IPS-NIHi11 (cell line): ENCODE measurements at regions not wholly inside any gene's neighbourhood (a gene's known extent, or its start where the extent isn't known, plus 50 kb on each side); places are given as distances from the start of the nearest gene placed in this dataset.

Source experiments
- DNase-seq: peaks from one replicate; pipeline ENCODE4 v3.0.0; 2012; ENCODE audit warnings: mixed read lengths, low spot score

- DNase-seq: no peak
Measured at GRCh38 chr20:22226849-22227700, 357.3 kb downstream of the FOXA2 start.

DNA sequence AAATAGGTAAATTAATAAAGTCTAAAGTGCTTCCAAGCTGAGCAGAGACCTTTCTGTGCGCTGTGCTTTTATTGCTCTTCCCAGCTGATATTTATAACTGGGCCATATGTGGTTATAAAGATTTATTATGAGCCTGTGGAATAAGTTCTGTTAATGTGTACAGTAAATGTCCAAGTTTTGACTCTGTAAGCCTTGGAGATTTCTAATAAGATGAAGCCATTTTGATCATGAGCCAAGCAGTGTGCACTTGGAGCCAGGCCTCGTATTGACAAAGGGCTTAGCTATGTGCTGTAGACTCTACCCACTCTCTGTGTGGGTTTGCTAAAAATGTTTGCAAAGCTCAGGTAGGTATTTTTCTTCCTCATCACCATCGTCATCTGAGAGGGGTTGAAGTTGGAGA lies 361.1 kb downstream of the FOXA2 start:
- no peak for DNase-seq

DNA sequence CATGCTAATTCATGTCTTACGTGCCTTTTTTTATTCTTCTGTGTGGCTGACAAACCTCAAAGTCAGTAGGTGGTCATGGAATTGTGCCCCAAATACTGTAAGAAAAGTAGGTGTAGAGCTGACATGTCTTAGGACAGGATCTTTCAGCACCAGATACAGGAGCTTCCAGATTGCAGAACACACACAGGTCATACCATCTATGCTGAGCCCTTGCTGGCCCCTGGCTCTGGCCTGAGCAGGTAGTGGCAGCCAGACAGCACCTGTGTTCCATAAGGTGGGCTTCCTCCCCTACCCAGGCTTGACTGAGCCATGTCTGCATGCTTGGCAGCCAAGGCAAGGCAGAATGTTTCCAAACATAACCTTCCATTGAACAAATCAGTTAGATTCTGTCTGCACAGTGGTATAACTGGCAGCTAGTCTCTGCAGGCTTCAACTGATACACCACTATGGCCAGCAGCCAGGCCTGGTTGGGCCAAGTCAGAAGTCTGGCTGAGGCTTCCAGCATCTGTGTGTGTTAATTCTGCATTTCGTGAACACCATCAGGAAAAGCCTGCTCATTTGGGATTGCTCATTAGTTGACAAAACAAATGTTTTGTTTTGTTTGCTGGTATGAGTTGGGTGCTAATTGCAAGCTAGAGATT lies 366.5 kb downstream of the FOXA2 start:
- DNase-seq: no peak

- DNase-seq: no peak
Measured at GRCh38 chr20:22216984-22217383, 367.4 kb downstream of the FOXA2 start.

DNA sequence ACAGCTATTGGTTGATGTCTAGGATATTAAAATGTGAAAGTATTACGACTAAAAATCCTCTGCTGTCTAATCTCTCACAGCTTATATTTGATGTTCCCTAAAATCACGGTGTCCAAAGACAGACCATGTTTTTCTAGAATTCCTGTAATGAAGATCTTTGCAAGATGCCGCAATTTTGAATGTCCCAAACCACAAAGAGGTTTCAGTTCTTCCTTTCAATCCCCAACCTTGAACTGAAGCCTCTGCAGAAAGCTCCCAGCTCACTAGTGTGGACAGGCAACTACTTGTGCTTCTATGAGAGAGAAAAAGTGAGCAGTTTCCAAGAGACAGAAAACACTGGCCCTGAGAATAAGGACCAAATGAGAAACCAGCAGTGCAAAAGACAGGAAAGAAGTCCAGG lies 370.1 kb downstream of the FOXA2 start:
- DNase-seq: no peak

GRCh38 chr20:22213271-22213670 lies 371.1 kb downstream of the FOXA2 start:
- DNase-seq: no peak

DNA sequence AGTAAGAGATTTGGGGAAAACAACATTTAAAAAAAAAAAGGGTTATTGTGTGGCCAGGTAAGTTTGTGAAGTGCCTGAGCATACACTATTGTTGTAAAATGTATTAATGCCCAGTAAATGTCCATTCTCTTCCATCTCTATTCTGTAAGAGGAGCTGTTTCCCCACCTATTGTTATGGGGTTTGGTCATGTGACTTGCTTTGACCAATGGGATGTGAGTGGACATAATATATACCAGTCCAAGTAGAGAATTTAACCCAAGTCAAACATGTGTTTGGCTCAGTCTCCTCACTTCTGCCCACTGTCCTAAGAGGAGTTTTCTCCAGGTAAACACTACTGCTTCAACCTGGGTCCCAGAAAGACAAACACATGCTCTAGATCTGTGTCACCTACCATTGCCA lies 377.1 kb downstream of the FOXA2 start:
- no peak for DNase-seq

DNA sequence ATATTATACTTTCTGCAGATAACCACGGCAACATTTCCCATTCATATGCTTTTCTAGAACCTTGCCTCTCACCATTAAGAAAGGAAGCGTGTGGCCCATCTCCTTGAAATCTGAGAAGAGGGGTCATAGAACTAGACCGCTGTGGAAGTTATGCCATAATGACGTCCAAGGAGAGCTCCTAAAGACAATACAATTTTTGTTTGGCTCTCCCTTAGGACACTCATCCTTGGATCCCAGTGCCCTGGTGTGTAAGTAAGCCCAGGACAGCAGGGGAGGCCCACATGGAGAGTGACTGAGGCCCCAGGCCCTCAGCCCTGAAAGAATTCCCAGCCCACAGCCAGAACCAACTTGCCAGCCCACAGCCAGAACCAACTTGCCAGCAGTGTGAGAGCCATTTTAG lies 379.6 kb downstream of the FOXA2 start:
- DNase-seq: no peak

DNA sequence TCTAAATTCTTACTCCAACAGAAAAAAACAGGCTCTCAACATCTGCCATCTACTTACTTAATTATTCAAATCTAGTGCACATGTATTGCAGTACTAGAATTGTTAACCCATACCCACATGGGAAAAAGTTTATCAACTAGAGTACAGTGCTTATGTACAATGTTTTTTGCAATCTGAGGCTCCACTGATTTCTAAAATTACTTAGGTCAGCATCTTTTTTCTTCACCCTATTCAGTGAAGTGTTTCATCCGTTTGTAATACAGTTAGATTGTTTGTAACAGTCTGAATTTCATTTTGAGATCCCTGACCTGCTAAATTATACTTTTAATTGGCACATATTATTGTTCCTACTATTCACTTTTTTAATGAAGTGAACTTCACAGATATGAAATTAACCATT lies 402.2 kb downstream of the FOXA2 start:
- no peak for DNase-seq

DNA sequence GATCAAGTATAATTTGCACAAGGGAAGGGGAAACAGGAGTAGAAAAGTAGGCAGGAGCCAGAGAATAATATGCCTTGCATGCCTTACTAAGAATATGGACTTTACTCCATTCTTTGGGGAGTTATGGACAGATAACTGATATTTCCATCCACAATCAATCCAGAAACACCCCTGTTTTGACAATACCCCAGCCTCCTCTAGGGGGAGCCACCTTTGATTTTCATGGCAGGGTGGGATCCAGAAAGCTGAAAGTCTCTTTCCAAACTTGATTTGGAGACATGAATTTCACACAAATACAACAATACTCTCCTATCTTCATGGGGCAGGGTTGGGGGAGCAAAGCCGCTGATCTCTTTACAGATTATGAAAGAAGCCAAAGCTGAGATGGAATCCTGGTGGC lies 404.1 kb downstream of the FOXA2 start:
- DNase-seq: peak; percentile 47

DNA sequence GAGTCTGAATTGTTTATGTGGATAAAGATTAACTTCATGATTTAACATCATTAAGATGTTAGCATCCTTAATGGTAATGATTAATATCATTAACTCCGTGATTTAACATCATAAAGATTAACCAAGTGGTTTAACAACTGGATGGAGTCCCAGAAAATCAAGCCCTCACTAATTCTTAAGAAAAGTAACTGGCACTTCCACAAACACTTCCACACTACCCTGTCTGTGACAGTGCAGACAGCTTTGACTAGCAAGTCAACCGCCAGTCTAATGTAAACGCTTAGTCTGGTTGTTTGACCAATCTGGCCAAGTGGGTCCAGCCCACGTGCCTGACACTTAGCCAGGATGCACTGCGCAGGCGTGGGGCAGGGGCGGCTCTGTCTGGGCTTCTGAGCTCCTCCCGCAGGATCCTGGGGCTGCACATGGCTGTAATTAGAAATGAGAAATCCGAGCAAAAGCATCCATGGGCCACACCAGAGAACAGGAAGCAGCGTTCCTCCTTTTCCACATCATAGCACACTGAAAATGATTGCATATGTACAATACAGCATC lies 424.2 kb downstream of the FOXA2 start:
- no peak for DNase-seq

DNA sequence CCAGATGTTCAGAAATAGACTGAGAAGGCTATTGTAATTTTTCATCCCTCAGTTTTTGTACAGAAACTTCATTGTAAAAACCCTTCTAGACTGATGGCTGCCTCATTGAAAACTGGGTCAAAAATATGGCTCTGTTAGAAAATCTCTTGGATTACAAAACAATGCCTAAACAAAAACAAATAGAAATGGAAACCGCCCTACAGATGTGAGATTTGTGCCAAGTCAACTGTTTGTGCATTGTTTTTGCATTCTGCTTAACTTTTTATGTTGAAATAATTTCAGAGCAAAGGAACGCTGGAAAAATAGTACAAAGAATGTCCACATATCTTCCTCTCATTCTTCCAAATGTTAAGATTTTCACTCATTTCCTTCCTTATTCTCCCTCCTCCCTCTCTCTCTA lies 425.1 kb downstream of the FOXA2 start:
- no peak for DNase-seq

- DNase-seq: no peak
Measured at GRCh38 chr20:22127587-22127986, 422.1 kb downstream of the PAX1 start.

DNA sequence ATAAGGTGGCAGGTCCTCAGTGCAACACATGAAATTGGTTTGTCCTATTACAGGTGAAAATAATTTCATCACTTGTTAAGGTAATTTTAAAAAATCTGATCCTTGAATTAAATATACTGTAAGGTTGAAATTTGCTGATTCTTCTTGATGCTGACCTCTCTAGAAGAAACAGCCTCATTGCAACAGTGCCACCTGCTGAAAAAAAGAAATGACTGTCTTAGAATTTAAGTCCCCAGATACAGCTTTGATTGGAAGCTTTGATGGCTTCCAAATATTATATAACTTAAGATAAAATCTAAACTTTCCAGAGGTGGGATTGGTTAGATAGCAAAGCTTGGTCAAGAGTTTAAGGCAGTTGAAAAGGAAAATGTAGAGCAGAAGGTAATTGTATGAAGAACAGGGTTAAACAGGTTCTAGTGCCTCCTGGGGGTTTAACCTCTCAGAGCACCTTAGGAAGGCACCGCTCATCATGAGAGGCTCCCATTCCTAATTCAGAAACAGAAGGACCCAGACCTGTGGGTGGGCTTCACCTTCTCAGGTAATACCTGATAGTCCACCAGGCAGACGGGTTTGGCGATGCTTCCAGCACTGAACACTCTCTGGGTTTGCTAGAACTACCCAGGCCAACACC lies 401.0 kb downstream of the PAX1 start:
- peak; percentile 13 for DNase-seq

- no peak for DNase-seq
Measured at GRCh38 chr20:22101606-22102005, 396.1 kb downstream of the PAX1 start.

- no peak for DNase-seq
Measured at GRCh38 chr20:22100686-22101085, 395.2 kb downstream of the PAX1 start.

DNA sequence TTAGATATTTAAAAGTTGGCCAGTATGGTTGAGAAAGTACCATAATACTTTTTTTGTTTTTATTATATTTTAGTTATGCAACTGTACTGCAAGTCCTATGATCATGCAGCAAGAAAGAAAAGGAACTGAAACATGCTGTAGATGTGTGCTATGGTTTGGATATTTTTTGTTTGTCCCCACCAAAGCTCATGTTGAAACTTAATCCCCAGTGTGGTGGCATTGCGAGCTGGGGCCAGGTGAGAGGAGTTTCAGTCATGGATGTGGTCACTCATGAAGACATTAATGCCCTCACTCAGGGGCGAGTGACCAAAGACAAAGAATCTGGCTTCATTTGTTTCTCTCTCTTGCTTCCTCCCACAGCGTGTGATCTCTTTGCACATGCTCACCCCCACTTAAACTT lies 393.9 kb downstream of the PAX1 start:
- DNase-seq: no peak

DNA sequence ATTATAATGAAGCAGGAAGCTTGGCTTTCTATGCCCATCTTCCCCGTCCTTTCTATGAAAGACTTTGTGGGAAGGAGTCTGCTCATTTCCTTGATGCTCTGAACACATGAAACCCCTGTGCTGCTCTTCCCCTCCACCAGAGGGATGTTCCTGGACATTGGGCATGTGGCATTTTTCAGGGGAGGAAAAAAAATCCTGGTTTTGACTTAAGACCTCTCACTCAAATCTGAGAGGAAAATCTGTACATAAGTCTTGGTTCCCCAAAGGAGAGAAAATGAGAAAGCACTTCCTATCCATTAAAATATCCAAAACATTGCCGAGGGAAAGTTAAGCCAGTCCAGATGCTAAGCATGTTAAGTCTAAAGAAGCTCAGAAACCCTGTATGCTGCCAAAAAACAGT lies 393.0 kb downstream of the PAX1 start:
- no peak for DNase-seq

DNA sequence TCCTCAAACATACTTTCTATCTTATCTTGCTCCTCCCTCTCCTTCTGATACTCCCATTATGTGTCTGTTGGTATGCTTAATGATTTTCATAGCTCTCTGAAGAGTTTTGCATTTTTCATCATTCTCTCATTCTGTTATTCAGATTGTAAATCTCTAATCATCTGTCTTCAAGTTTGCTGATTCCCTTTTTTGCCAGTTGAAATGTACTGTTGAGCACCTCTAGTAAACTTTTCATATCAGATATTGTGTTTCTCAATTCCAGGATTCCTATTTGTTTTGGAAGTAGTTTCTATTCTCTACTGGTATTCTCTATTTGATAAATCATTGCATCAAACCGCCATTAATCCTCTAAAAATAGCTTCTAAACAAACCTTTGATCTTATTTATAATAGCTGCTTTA lies 387.7 kb downstream of the PAX1 start:
- DNase-seq: no peak

DNA sequence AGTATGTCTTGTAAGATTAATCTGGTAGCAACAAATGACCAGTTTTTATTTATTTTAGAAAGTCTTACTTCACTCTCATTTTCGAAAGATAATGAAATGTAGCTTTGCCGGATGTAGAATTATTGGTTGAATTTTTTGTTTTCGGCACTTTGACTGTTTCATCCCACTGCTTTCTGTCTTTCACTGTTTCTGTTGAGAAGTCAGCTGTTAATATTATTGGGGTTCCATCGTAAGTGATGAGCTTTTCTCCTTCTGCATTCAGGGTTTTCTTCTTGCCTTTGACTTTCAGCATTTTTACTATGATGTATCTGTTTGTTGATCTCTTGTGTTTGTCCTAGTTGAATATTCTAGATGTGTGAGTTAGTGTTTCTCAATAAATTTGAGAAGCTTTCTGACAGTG lies 383.4 kb downstream of the PAX1 start:
- no peak for DNase-seq

DNA sequence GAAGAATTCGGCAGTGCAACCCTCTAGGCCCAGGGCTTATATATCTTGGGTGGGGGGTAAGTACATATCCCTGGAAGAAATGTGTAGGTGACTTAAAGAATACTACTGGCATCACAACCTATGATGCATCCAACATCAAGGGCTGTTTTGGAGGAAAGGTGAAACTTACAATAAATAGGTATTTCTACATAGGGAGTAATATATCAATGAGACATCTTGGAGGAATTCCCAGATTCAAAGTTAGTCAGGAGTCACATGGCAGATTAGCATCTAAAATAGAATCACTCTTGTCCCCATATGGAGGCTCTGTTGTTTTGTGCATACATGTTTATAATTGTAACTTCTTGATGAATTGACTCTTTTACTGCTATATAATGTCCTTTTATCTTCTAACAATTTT lies 375.5 kb downstream of the PAX1 start:
- DNase-seq: no peak

GRCh38 chr20:22074635-22075034 lies 369.2 kb downstream of the PAX1 start:
- DNase-seq: no peak

- DNase-seq: no peak
Measured at GRCh38 chr20:22071841-22072240, 366.4 kb downstream of the PAX1 start.
